ENCODE measurements at regions not wholly inside any gene's neighbourhood (a gene's known extent, or its start where the extent isn't known, plus 50 kb on each side); places are given as distances from the start of the nearest gene placed in this dataset.

DNA sequence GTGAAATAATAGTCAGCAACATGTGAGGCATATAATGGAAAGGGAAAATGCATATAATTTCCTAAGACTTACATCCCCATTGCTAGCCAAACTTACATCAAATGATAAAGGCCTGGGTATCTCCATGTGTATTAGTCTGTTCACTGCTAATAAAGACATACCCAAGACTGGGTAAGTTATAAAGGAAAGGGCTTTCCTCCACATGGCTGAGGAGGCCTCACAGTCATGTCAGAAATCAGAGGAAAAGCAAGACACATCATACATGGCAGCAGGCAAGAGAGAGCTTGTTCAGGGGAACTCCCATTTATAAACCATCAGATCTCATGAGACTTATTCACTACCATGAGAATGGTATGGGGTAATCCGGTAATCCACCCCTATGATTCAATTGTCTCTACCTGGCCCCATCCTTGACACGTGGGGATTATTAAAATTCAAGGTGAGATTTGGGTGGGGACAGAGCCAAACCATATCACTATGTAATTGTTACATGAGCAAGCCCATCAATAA, 161.5 kb upstream of the SAMSN1 start:
- Histone ChIP-seq H3K27me3 (no peaks in the 10 kb centered on the region), H3K4me1 (no peaks in the 10 kb centered on the region), H3K36me3 (no peaks in the 10 kb centered on the region), H3K27ac (no peak overlapping the region), H3K4me3 (no peak overlapping the region), H3K9me3 (peaks cover 0 to 6% of the 10 kb centered on the region in 2 donors)
- TF ChIP-seq POLR2A (IDR thresholded peaks at IDR 0.05) (no peak), POLR2AphosphoS5 (IDR thresholded peaks at IDR 0.05) (no peak)
- TF ChIP-seq, protein P1, sequence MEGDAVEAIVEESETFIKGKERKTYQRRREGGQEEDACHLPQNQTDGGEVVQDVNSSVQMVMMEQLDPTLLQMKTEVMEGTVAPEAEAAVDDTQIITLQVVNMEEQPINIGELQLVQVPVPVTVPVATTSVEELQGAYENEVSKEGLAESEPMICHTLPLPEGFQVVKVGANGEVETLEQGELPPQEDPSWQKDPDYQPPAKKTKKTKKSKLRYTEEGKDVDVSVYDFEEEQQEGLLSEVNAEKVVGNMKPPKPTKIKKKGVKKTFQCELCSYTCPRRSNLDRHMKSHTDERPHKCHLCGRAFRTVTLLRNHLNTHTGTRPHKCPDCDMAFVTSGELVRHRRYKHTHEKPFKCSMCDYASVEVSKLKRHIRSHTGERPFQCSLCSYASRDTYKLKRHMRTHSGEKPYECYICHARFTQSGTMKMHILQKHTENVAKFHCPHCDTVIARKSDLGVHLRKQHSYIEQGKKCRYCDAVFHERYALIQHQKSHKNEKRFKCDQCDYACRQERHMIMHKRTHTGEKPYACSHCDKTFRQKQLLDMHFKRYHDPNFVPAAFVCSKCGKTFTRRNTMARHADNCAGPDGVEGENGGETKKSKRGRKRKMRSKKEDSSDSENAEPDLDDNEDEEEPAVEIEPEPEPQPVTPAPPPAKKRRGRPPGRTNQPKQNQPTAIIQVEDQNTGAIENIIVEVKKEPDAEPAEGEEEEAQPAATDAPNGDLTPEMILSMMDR (IDR thresholded peaks at IDR 0.05): no peak
- no peak for DNase-seq (ENCODE audit: low spot score in 2 of 2)
- intact Hi-C loops (cut with DNase I; ENCODE audit: low total_unique reads): no loop called here

- intact Hi-C loops (cut with DNase I; ENCODE audit: low total_unique reads): no loop called here
- no peak for DNase-seq (ENCODE audit: low spot score in 2 of 2)
- H3K27ac ChIP-seq: no peak overlapping the region
- H3K4me1 ChIP-seq: no peaks in the 10 kb centered on the region
- H3K36me3 ChIP-seq: no peaks in the 10 kb centered on the region
- no peaks in the 10 kb centered on the region for H3K27me3 ChIP-seq
- H3K9me3 ChIP-seq: no peaks in the 10 kb centered on the region
- TF ChIP-seq, protein P1 (IDR thresholded peaks at IDR 0.05): no peak
- TF ChIP-seq POLR2A (IDR thresholded peaks at IDR 0.05) (no peak), POLR2AphosphoS5 (IDR thresholded peaks at IDR 0.05) (no peak)
- no peak overlapping the region for H3K4me3 ChIP-seq
Observed at GRCh38 chr21:14706712-14707510, 160.8 kb upstream of the SAMSN1 start.

DNA sequence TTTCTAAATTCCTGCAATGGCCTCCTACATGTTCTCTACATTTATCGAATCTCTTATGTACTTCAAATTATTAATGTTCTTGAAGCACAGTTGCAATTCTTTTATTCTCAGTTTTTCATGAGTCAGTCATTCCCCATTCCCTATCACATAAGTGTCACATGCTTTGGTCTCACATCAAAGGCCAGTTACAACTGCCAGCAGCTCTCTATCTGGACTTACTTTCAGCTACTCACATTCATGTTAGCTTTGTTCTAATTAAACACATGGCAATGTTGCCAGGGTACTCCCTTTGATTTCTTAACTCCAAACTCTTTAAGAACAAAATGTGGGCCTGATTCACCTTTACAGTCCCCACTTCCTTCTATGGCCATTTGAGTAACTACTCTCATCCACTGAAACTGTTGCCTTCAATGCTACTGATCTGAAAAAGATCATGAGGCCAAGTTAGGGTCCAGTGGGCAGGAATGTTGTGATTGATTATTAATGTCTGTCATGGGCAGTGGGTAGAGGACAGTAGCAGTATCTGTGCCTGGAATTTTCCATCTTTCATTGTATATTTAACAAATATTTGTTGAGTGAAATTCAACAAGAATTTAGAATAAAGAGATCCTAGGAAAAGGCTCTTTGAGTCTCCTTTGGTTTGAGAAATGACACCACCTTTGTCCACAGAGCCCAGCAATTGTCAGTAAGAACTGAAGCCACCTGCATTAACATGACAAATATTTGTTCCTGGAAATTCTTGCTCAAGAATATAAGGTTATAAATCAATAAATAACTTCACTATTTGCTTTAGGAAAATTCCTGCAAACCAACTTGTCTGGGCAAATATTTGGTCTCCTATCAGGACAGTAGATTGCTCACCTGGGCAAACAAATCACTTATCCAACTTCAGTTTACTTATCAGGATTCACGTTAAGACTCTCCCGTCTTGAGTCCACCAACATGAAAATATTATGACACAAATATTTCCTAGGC, 153.6 kb upstream of the SAMSN1 start:
- intact Hi-C loops (cut with DNase I; ENCODE audit: low total_unique reads): no loop called here
- Histone ChIP-seq H3K27ac (no peak overlapping the region), H3K4me3 (no peak overlapping the region), H3K9me3 (no peaks in the 10 kb centered on the region), H3K4me1 (no peaks in the 10 kb centered on the region), H3K27me3 (no peaks in the 10 kb centered on the region), H3K36me3 (no peaks in the 10 kb centered on the region)
- DNase-seq (ENCODE audit: low spot score in 2 of 2): no peak
- TF ChIP-seq, protein P1 (IDR thresholded peaks at IDR 0.05): no peak
- no peak for TF ChIP-seq POLR2A (IDR thresholded peaks at IDR 0.05)
- no peak for TF ChIP-seq POLR2AphosphoS5 (IDR thresholded peaks at IDR 0.05)

GRCh38 chr21:14697769-14698168, 151.7 kb upstream of the SAMSN1 start:
- intact Hi-C loops (cut with DNase I; ENCODE audit: low total_unique reads): no loop called here
- no peak for TF ChIP-seq POLR2A (IDR thresholded peaks at IDR 0.05)
- TF ChIP-seq, protein P1 (IDR thresholded peaks at IDR 0.05): no peak
- no peak for TF ChIP-seq POLR2AphosphoS5 (IDR thresholded peaks at IDR 0.05)
- Histone ChIP-seq H3K4me1 (no peaks in the 10 kb centered on the region), H3K27ac (no peak overlapping the region), H3K27me3 (no peaks in the 10 kb centered on the region), H3K9me3 (no peaks in the 10 kb centered on the region), H3K36me3 (no peaks in the 10 kb centered on the region), H3K4me3 (no peak overlapping the region)
- DNase-seq (ENCODE audit: low spot score in 2 of 2): no peak
